NCI-H1105 (cell line): ENCODE measurements at regions not wholly inside any gene's neighbourhood (a gene's known extent, or its start where the extent isn't known, plus 50 kb on each side); places are given as distances from the start of the nearest gene placed in this dataset.

Experiments
- DNase-seq: peaks from one replicate; lab custom pipeline; 2025; lab: John Stamatoyannopoulos, UW

GRCh38 chr4:1511441-1512041 lies 105.3 kb upstream of the NKX1-1 start:
- DNase-seq, result no peak

GRCh38 chr4:1510931-1511330 lies 104.7 kb upstream of the NKX1-1 start:
- DNase-seq, result no peak

DNA sequence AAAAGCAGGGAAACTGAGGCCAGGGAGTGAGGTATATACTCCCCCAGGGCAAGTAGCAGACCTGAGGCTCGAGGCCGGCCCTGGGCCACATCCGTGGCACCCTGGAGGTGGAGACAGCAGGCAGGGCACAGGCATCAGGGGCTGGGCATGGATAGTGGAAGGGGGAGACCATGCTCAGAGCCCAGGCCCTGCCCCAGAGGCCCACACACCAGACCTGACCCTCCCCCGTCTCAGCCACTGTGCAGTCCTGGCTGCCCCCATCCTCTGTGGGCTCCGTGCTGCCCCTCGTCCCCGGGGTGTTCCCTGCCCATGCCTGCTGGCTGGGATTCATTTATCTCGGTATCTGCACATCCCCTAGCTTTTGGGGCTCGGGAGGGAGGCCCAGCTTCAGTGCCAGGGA lies 103.1 kb upstream of the NKX1-1 start:
- DNase-seq, result no peak

GRCh38 chr4:1508161-1509160 lies 102.2 kb upstream of the NKX1-1 start:
- no peak for DNase-seq

DNA sequence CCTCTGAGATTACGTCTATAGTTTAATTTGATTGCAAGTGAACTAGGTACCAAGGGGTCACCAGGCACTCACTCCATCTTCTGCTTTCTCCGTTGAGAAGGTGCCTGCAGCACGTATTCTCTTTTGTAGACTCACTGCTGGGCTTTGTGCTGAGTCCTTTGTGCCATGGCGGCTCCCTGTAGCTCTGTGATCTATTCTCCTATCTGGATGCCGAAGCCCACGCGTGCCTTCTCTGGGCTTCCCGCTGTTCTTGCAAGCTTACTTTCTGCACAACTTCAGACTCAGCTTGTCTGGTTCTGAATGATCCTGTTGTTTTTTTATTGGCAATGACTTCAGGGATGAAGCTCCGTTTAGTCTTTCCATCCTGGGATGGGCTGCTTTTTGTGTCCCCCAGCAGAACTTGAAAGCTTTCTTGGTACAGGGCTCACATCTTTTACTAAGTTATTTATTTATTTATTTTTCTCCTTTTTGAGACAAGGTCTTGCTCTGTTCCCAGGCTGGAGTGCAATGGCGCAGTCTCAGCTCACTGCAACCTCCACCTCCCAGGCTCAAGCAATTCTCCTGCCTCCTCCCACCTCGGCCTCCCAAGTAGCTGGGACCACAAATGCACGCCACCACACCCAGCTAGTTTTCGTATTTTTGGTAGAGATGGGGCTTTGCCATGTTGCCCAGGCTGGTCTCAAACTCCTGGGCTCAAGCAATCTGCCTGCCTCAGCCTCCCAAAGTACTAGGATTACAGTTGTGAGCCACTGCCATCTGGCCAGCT lies 100.9 kb upstream of the NKX1-1 start:
- DNase-seq, result no peak

GRCh38 chr4:1505511-1506460 lies 99.5 kb upstream of the NKX1-1 start:
- DNase-seq, result no peak

- no peak for DNase-seq
These were observed 98.6 kb upstream of the NKX1-1 start for GRCh38 chr4:1504595-1505500.

DNA sequence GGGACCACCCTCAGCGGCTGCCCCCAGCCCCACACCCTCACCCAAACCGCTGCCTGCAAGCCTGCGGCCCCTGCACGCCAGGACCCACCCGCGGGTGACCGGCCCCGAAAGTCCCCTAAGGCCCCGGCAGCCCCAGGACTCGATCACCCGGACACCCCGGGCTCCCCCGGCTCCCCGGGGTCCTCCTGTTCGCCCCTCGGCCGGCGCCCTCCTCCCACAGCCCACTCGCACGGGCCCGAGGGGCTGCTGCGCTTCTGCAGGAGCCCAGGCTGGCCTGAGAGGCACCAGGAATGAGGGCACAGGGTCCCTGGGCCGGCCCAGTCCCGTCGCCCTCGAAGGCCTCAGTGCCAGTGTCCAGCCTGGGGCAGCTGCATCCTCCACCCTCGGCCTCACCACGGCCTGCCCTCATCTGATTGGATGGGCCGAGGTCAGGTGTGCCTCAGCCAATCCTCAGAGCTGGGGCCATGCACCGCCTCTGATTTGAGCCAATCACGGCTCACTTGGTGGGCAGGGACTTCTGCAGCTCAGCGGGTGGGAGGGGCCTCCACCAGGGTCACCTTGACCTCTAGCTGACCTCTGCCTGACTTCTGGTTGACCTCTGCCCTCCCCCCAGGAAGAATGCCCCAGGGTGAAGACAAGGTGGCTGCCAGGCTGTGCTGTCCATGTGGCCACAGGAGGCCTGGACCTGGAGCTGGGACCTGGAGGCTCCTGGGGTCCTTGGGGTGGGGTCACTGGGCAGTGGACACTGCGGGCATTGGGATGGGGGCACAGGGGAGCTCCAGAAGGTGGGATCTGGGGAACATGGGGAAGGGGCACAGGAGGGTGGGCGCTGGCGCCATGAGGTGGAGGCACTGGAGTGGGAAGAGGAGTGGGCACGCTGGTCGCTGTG lies 97.6 kb upstream of the NKX1-1 start:
- DNase-seq, result no peak

DNA sequence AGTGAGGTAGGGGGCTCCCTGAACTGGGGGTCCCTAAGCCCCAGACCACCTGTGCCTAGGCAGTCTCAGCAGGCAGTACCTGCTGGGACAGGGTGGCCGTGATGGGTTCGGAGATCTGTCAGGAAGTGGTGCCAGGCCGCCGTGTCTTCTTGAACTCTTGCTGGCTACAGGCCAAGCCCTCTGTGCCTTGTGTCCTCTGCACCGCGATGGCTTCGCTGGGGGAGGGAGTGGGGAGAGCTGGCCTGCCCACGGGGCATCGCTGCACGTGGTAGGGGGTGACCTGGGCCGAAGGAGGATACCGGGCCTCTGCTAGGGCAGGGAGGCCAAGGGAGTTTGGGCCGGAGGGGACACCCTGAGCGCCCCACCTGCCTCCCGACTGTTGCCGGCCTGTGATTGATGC lies 96.7 kb upstream of the NKX1-1 start:
- DNase-seq, result no peak

GRCh38 chr4:1502501-1502886 lies 96.3 kb upstream of the NKX1-1 start:
- no peak for DNase-seq

GRCh38 chr4:1501754-1502500 lies 95.7 kb upstream of the NKX1-1 start:
- DNase-seq, result no peak

DNA sequence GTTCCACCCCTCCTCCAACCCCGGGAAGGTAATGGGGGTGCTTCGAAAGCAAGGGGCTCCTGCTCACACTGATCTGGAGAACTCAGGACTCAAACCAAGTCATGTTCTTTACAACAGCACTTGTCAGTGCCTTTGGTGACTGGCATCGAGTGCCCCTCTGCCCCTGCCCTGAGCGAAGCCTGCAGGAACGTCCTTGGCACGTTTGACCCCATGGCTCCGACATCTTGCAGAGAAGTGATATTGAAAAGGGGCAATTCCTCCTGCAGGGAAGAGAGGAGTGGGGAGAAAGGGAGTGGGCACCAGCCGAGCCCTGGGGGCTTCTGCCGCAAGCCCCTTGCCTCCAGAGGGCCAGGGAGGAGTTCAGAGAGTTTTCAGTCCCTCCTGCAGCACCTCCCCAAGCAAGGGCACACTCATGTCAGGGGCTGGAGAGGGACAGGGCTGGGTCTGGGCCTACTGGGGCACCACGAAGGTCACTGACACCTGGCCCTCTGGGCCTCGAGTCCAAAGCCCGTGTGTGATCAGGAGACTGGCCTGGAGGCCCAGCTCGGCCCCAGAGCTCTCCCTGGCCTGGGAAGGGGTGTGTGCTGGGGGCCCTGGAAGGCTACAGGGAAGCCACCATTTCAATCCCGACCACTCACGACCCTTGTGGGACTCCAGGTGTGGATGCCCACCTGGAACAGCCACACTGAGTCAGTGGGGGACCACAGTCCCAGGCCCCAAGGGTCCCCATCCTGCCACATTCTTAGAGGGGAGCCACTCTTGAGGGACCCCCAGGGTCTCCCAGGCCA lies 94.9 kb upstream of the NKX1-1 start:
- no peak for DNase-seq

GRCh38 chr4:1500231-1500965 lies 94.2 kb upstream of the NKX1-1 start:
- no peak for DNase-seq

GRCh38 chr4:1499465-1499864 lies 93.2 kb upstream of the NKX1-1 start:
- no peak for DNase-seq

DNA sequence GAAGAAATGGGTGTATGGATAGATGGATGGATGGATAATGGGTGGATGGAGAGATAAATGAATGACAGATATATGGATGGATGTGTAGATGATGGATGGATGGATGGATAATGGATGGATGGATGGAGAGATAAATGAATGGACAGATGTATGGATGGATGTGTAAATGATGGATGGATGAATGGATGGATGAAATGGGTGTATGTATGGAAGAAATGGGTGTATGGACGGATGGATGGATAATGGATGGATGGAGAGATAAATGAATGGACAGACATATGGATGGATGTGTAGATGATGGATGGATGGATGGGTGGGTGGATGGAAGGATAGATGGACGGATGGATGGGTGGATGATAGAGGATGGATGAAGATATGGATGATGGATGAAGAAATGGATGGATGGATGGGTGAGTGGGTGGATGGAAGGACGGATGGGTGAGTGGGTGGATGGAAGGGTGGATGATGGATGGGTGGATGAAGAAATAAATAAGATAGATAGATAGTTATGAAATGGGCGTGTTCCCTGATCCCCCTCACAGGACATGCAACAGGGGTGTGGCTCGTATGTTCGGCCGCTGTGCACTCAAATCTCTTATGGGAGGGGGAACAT lies 91.1 kb upstream of the NKX1-1 start:
- no peak for DNase-seq

DNA sequence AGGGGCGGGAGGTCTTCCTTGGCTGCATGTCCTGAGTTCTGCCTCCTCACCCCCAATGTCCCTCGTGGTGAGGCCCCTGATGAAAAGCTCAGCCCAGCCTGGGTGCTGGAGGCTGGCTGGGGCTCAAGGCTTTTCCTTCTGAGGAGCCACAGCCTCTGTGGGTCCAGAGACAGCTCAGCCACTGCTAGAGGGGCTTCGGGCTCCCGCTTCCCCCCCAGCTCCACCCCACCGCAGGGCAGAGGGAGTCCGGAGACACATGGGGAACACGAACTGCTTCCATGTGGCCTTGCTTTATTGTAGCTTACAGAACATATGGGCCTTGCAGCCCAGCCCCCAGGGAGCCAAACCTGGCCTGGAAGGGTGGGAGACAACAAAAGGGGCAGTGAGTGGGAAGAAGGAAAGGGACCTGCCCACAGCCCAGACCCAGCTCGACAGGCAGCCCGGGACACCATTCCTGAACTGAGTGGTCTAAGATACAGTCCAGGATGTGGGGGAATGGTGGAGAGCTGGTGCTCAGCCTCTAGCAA lies 89.9 kb upstream of the NKX1-1 start:
- no peak for DNase-seq
